ENCODE measurements at regions not wholly inside any gene's neighbourhood (a gene's known extent, or its start where the extent isn't known, plus 50 kb on each side); places are given as distances from the start of the nearest gene placed in this dataset.

- no peak overlapping the region for H3K4me3 ChIP-seq
Measured at GRCh38 chr5:29017501-29017900, 1979.1 kb upstream of the CDH9 start.

GRCh38 chr5:29016067-29016466, 1977.7 kb upstream of the CDH9 start:
- no peaks in the 10 kb centered on the region for H3K9me3 ChIP-seq
- H3K36me3 ChIP-seq: no peaks in the 10 kb centered on the region
- H3K27me3 ChIP-seq: no peaks in the 10 kb centered on the region
- no peaks in the 10 kb centered on the region for H4K20me1 ChIP-seq
- no peak overlapping the region for H3K9ac ChIP-seq
- no peak for TF ChIP-seq Cebpa-rat (IDR thresholded peaks at IDR 0.05)
- no peak overlapping the region for H3K27ac ChIP-seq
- no peak overlapping the region for H3K4me3 ChIP-seq
- H3K4me2 ChIP-seq: no peak overlapping the region
- no peaks in the 10 kb centered on the region for H3K4me1 ChIP-seq

More at GRCh38 chr5:29017501-29017900, 1979.1 kb upstream of the CDH9 start:
- no peak overlapping the region for H3K4me2 ChIP-seq
- no peak overlapping the region for H3K27ac ChIP-seq
- no peaks in the 10 kb centered on the region for H3K9me3 ChIP-seq
- H3K4me1 ChIP-seq: no peaks in the 10 kb centered on the region
- H3K9ac ChIP-seq: no peak overlapping the region
- no peaks in the 10 kb centered on the region for H3K27me3 ChIP-seq
- no peaks in the 10 kb centered on the region for H4K20me1 ChIP-seq
- no peaks in the 10 kb centered on the region for H3K36me3 ChIP-seq
- no peak for TF ChIP-seq Cebpa-rat (IDR thresholded peaks at IDR 0.05)

GRCh38 chr5:29015523-29015922, 1977.1 kb upstream of the CDH9 start:
- H3K4me3 ChIP-seq: no peak overlapping the region
- no peaks in the 10 kb centered on the region for H3K36me3 ChIP-seq
- H3K9me3 ChIP-seq: no peaks in the 10 kb centered on the region
- no peak overlapping the region for H3K4me2 ChIP-seq
- no peak for TF ChIP-seq Cebpa-rat (IDR thresholded peaks at IDR 0.05)
- H3K4me1 ChIP-seq: no peaks in the 10 kb centered on the region
- no peaks in the 10 kb centered on the region for H4K20me1 ChIP-seq
- no peaks in the 10 kb centered on the region for H3K27me3 ChIP-seq
- no peak overlapping the region for H3K9ac ChIP-seq
- H3K27ac ChIP-seq: no peak overlapping the region

- no peak for TF ChIP-seq Cebpa-rat (IDR thresholded peaks at IDR 0.05)
- H4K20me1 ChIP-seq: no peaks in the 10 kb centered on the region
- H3K27me3 ChIP-seq: no peaks in the 10 kb centered on the region
- H3K4me1 ChIP-seq: peaks cover 8% of the 10 kb centered on the region; the same call in 1 of the 2 replicates
- H3K36me3 ChIP-seq: no peaks in the 10 kb centered on the region
- H3K9me3 ChIP-seq: no peaks in the 10 kb centered on the region
- H3K4me2 ChIP-seq: no peak overlapping the region
- H3K4me3 ChIP-seq: no peak overlapping the region
- H3K27ac ChIP-seq: no peak overlapping the region
- no peak overlapping the region for H3K9ac ChIP-seq
Measured at GRCh38 chr5:29005386-29005785, 1967.0 kb upstream of the CDH9 start.

- H3K36me3 ChIP-seq: no peaks in the 10 kb centered on the region
- H3K27ac ChIP-seq: no peak overlapping the region
- H3K4me1 ChIP-seq: peaks cover 8% of the 10 kb centered on the region; the same call in 1 of the 2 replicates
- no peak overlapping the region for H3K4me3 ChIP-seq
- H4K20me1 ChIP-seq: no peaks in the 10 kb centered on the region
- H3K9me3 ChIP-seq: no peaks in the 10 kb centered on the region
- no peak overlapping the region for H3K9ac ChIP-seq
- H3K4me2 ChIP-seq: no peak overlapping the region
- no peaks in the 10 kb centered on the region for H3K27me3 ChIP-seq
- TF ChIP-seq Cebpa-rat (IDR thresholded peaks at IDR 0.05): no peak
Measured at GRCh38 chr5:29002481-29002880, 1964.1 kb upstream of the CDH9 start.

- H3K9me3 ChIP-seq: no peaks in the 10 kb centered on the region
- H3K4me2 ChIP-seq: no peak overlapping the region
- no peak overlapping the region for H3K4me3 ChIP-seq
- H3K4me1 ChIP-seq: peaks cover 8% of the 10 kb centered on the region; the same call in 1 of the 2 replicates
- H3K9ac ChIP-seq: no peak overlapping the region
- H3K36me3 ChIP-seq: no peaks in the 10 kb centered on the region
- no peak for TF ChIP-seq Cebpa-rat (IDR thresholded peaks at IDR 0.05)
- no peak overlapping the region for H3K27ac ChIP-seq
- no peaks in the 10 kb centered on the region for H3K27me3 ChIP-seq
- no peaks in the 10 kb centered on the region for H4K20me1 ChIP-seq
Measured at GRCh38 chr5:29001666-29002065, 1963.3 kb upstream of the CDH9 start.

- H3K4me3 ChIP-seq: no peak overlapping the region
- H3K36me3 ChIP-seq: no peaks in the 10 kb centered on the region
- no peaks in the 10 kb centered on the region for H3K27me3 ChIP-seq
- no peak overlapping the region for H3K27ac ChIP-seq
- no peaks in the 10 kb centered on the region for H3K4me1 ChIP-seq
- no peak overlapping the region for H3K4me2 ChIP-seq
- TF ChIP-seq Cebpa-rat (IDR thresholded peaks at IDR 0.05): no peak
- peaks cover 4% of the 10 kb centered on the region; the same call in 1 of the 2 replicates for H3K9me3 ChIP-seq
- H3K9ac ChIP-seq: no peak overlapping the region
- H4K20me1 ChIP-seq: no peaks in the 10 kb centered on the region
Measured at GRCh38 chr5:28984639-28985038, 1946.3 kb upstream of the CDH9 start.

GRCh38 chr5:28975508-28975907, 1937.1 kb upstream of the CDH9 start:
- H3K36me3 ChIP-seq: no peaks in the 10 kb centered on the region
- H4K20me1 ChIP-seq: no peaks in the 10 kb centered on the region
- no peak overlapping the region for H3K4me2 ChIP-seq
- TF ChIP-seq Cebpa-rat (IDR thresholded peaks at IDR 0.05): no peak
- H3K4me1 ChIP-seq: no peaks in the 10 kb centered on the region
- H3K27me3 ChIP-seq: no peaks in the 10 kb centered on the region
- H3K27ac ChIP-seq: no peak overlapping the region
- H3K4me3 ChIP-seq: no peak overlapping the region
- H3K9ac ChIP-seq: no peak overlapping the region
- no peaks in the 10 kb centered on the region for H3K9me3 ChIP-seq

- no peak overlapping the region for H3K27ac ChIP-seq
- no peaks in the 10 kb centered on the region for H4K20me1 ChIP-seq
- no peak overlapping the region for H3K9ac ChIP-seq
- no peaks in the 10 kb centered on the region for H3K9me3 ChIP-seq
- no peaks in the 10 kb centered on the region for H3K36me3 ChIP-seq
- H3K27me3 ChIP-seq: no peaks in the 10 kb centered on the region
- H3K4me1 ChIP-seq: peaks cover 10% of the 10 kb centered on the region
- no peak overlapping the region for H3K4me3 ChIP-seq
- no peak for TF ChIP-seq Cebpa-rat (IDR thresholded peaks at IDR 0.05)
- peak overlapping the region; percentile 27 for H3K4me2 ChIP-seq
Measured at GRCh38 chr5:28967848-28968247, 1929.5 kb upstream of the CDH9 start.

GRCh38 chr5:28961816-28962215, 1923.4 kb upstream of the CDH9 start:
- no peak overlapping the region for H3K9ac ChIP-seq
- H3K36me3 ChIP-seq: no peaks in the 10 kb centered on the region
- no peak overlapping the region for H3K4me3 ChIP-seq
- H3K4me2 ChIP-seq: no peak overlapping the region
- no peak for TF ChIP-seq Cebpa-rat (IDR thresholded peaks at IDR 0.05)
- H3K4me1 ChIP-seq: no peaks in the 10 kb centered on the region
- no peak overlapping the region for H3K27ac ChIP-seq
- no peaks in the 10 kb centered on the region for H4K20me1 ChIP-seq
- no peaks in the 10 kb centered on the region for H3K27me3 ChIP-seq
- H3K9me3 ChIP-seq: no peaks in the 10 kb centered on the region

GRCh38 chr5:28958581-28958980, 1920.2 kb upstream of the CDH9 start:
- no peak for TF ChIP-seq Cebpa-rat (IDR thresholded peaks at IDR 0.05)
- H3K9me3 ChIP-seq: 0 out of 2 replicates have a peak, but pooled peaks cover 4% of the 10 kb centered on the region
- H3K9ac ChIP-seq: no peak overlapping the region
- H3K4me1 ChIP-seq: no peaks in the 10 kb centered on the region
- H3K27me3 ChIP-seq: no peaks in the 10 kb centered on the region
- H4K20me1 ChIP-seq: no peaks in the 10 kb centered on the region
- H3K4me2 ChIP-seq: no peak overlapping the region
- no peak overlapping the region for H3K4me3 ChIP-seq
- no peak overlapping the region for H3K27ac ChIP-seq
- no peaks in the 10 kb centered on the region for H3K36me3 ChIP-seq

Data from BLaER1 (cell line).